ENCODE measurements at regions not wholly inside any gene's neighbourhood (a gene's known extent, or its start where the extent isn't known, plus 50 kb on each side); places are given as distances from the start of the nearest gene placed in this dataset.

GRCh38 chr11:98940913-98941312 is 79.8 kb upstream of the CNTN5 start:
- no peak for TF ChIP-seq EZH2 (IDR thresholded peaks at IDR 0.05; ENCODE audit: low read depth)
- no peak for TF ChIP-seq CTCF (conservative IDR thresholded peaks at IDR 0.05)

Measured in PC-9 (cell line).